Mesendoderm (in vitro differentiated cells): ENCODE measurements at regions not wholly inside any gene's neighbourhood (a gene's known extent, or its start where the extent isn't known, plus 50 kb on each side); places are given as distances from the start of the nearest gene placed in this dataset.

Source experiments
- DNase-seq: peaks from one replicate; pipeline ENCODE4 v3.0.0; 2013
- H2AK5ac ChIP-seq: 2 replicates; pipeline ENCODE4 v1.6.1; 2013; ENCODE audit warnings: low read length, inconsistent platforms
- H2BK120ac ChIP-seq: 2 replicates; pipeline ENCODE4 v1.6.1; 2013; ENCODE audit warnings: low read depth, mild to moderate bottlenecking, low read length, moderate library complexity, mixed read lengths
- H2BK15ac ChIP-seq: replicated peaks from 2 replicates; pipeline ENCODE4 v1.6.1; 2013; ENCODE audit warnings: low read depth, mild to moderate bottlenecking, moderate library complexity
- H2BK5ac ChIP-seq: 2 replicates; pipeline ENCODE4 v1.6.1; 2013; ENCODE audit warnings: low read length, inconsistent platforms
- H3K18ac ChIP-seq: 2 replicates; pipeline ENCODE4 v1.6.1; 2013; ENCODE audit warnings: mild to moderate bottlenecking, low read length, mixed read lengths
- H3K23ac ChIP-seq: one replicate; pipeline ENCODE4 v1.6.1; 2013; ENCODE audit warnings: low read length
- H3K27ac ChIP-seq: 2 replicates; pipeline ENCODE4 v1.5.1; 2013; ENCODE audit warnings: low read depth, mild to moderate bottlenecking, inconsistent platforms, low read length, moderate library complexity
- H3K27me3 ChIP-seq: 2 replicates; pipeline ENCODE4 v1.6.1; 2013; ENCODE audit warnings: low read length, control low read depth, mild to moderate bottlenecking, inconsistent platforms; ENCODE audit not compliant: insufficient read depth, poor library complexity
- H3K36me3 ChIP-seq: 2 replicates; pipeline ENCODE4 v1.6.1; 2013; ENCODE audit warnings: low read length, inconsistent platforms; ENCODE audit not compliant: control insufficient read depth, insufficient read depth
- H3K4ac ChIP-seq: one replicate; pipeline ENCODE4 v1.6.1; 2013; ENCODE audit warnings: low read depth, mild to moderate bottlenecking, low read length, moderate library complexity
- H3K4me1 ChIP-seq: 2 replicates; pipeline ENCODE4 v1.6.1; 2013; ENCODE audit warnings: low read depth, low read length, inconsistent platforms; ENCODE audit not compliant: control insufficient read depth
- H3K4me2 ChIP-seq: 2 replicates; pipeline ENCODE4 v1.6.1; 2013; ENCODE audit warnings: low read length
- H3K4me3 ChIP-seq: 2 replicates; pipeline ENCODE4 v1.5.1; 2013; ENCODE audit warnings: mild to moderate bottlenecking, low read length
- H3K56ac ChIP-seq: one replicate; pipeline ENCODE4 v1.6.1; 2013; ENCODE audit warnings: low read length
- H3K79me1 ChIP-seq: 2 replicates; pipeline ENCODE4 v1.6.1; 2013; ENCODE audit warnings: low read length, inconsistent platforms
- H3K79me2 ChIP-seq: 2 replicates; pipeline ENCODE4 v1.6.1; 2013; ENCODE audit warnings: mild to moderate bottlenecking, low read length; ENCODE audit not compliant: control insufficient read depth, insufficient read depth
- H3K9ac ChIP-seq: 2 replicates; pipeline ENCODE4 v1.6.1; 2013; ENCODE audit warnings: low read length, inconsistent platforms
- H4K5ac ChIP-seq: one replicate; pipeline ENCODE4 v1.6.1; 2013; ENCODE audit warnings: low read length
- H4K8ac ChIP-seq: one replicate; pipeline ENCODE4 v1.6.1; 2013; ENCODE audit warnings: low read depth, mild to moderate bottlenecking, control low read depth, low read length, moderate library complexity
- WGBS: extraction: QIAGEN DNeasy Blood & Tissue Kit; methylation state at CpG from one replicate; pipeline ENCODE4 v1.1.7; 2013; ENCODE audit warnings: low lambda C conversion rate, missing lambda C conversion rate; ENCODE audit not compliant: insufficient coverage; ENCODE audit errors: extremely low coverage; 5-methylcytosine and 5-hydroxymethylcytosine counted together

DNA sequence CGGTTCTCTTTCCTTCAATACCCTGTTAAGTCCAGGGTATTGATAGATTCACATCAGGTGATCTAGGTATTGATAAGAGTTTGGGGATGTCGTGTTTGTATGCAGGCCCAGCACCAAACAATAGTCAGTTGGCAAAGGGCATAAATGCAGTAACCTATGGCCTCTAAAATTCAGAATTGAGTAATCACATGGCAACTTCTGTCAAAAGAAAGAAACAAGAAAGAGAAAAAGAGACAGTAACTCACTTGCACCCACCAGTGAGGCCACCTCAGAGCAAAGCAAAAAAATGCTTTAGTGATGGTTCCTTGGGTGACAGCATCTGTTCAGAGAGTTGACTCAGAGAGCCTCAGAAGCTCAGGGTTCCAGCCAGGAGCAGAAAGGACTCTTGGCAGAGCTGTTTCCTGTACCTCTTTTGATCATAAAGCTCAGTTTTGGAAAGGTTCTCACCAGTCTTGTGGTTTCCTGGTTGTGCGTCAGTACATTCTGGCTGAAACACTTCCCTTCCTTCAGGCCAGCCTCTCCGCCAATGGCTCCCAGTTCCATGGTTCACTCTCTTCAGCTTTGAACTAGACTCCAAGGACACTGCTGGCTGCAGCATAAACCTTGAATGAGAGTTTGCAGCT is 70.1 kb upstream of the GORAB start:
- no peak overlapping the region for H3K56ac ChIP-seq
- DNase-seq = no peak

GRCh38 chr1:170470121-170470520 is 61.8 kb upstream of the GORAB start:
- no peaks in the 10 kb centered on the region for H3K36me3 ChIP-seq
- H4K5ac ChIP-seq = no peak overlapping the region
- H2BK15ac ChIP-seq = no peak overlapping the region
- DNase-seq = no peak
- H3K9ac ChIP-seq = no peak overlapping the region
- no peaks in the 10 kb centered on the region for H3K79me2 ChIP-seq
- no peak overlapping the region for H2AK5ac ChIP-seq
- H3K27me3 ChIP-seq = no peaks in the 10 kb centered on the region
- H3K4ac ChIP-seq = no peak overlapping the region
- no peak overlapping the region for H3K18ac ChIP-seq
- no peak overlapping the region for H3K4me3 ChIP-seq
- no peak overlapping the region for H3K23ac ChIP-seq
- no peak overlapping the region for H2BK5ac ChIP-seq
- no peak overlapping the region for H3K4me2 ChIP-seq
- H3K4me1 ChIP-seq = no peaks in the 10 kb centered on the region
- H4K8ac ChIP-seq = no peak overlapping the region
- no CpG with 5 or more reads among the region's 1 CpG for WGBS
- H3K27ac ChIP-seq = no peak overlapping the region
- no peaks in the 10 kb centered on the region for H3K79me1 ChIP-seq
- H2BK120ac ChIP-seq = no peak overlapping the region
- no peak overlapping the region for H3K56ac ChIP-seq

More for the DNA sequence above, 70.1 kb upstream of the GORAB start:
- H3K4ac ChIP-seq = no peak overlapping the region
- H3K27ac ChIP-seq = no peak overlapping the region
- WGBS = no CpG with 5 or more reads among the region's 4 CpGs
- no peaks in the 10 kb centered on the region for H3K36me3 ChIP-seq
- no peak overlapping the region for H2AK5ac ChIP-seq
- no peak overlapping the region for H4K8ac ChIP-seq
- H2BK5ac ChIP-seq = no peak overlapping the region
- no peak overlapping the region for H3K9ac ChIP-seq
- H3K27me3 ChIP-seq = no peaks in the 10 kb centered on the region
- no peaks in the 10 kb centered on the region for H3K79me2 ChIP-seq
- no peak overlapping the region for H3K4me2 ChIP-seq
- no peak overlapping the region for H4K5ac ChIP-seq
- H3K79me1 ChIP-seq = no peaks in the 10 kb centered on the region
- H2BK120ac ChIP-seq = no peak overlapping the region
- H3K4me1 ChIP-seq = no peaks in the 10 kb centered on the region
- H2BK15ac ChIP-seq = no peak overlapping the region
- no peak overlapping the region for H3K4me3 ChIP-seq
- H3K23ac ChIP-seq = no peak overlapping the region
- H3K18ac ChIP-seq = no peak overlapping the region

DNA sequence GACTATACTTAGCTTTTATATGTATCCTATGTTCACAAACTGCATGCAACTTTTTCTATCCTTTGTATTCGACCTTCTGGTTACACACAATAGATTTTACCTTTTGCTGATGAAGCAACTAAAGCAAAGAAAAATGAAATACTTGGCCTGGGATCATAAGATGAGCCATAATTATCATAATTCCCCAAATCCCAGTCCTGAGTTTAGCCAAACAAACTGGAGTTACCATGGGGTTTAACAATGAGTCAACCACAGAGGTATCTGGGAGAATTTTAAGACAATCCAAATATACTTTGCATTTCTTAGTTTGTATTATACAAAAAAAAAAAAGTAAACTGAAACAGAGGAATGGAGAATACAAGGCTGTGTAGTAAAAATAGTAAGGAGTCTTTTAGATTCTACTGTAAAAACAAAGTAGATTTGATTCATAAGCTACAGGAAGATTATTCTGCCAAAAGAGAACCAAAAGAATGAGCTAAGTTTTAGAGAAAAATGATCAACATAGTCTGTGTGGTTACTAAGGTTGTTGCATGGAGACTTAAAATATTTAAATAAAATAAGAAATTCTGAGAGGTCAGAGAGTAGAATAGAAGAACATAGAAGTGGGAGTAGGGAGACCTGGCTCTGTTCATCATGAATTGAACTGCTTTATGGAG is 60.4 kb upstream of the GORAB start:
- no CpG with 5 or more reads among the region's 1 CpG for WGBS
- DNase-seq = no peak
- Histone ChIP-seq H3K79me2 (no peaks in the 10 kb centered on the region), H3K18ac (no peak overlapping the region), H3K36me3 (no peaks in the 10 kb centered on the region), H2AK5ac (no peak overlapping the region), H3K9ac (no peak overlapping the region), H3K4me3 (no peak overlapping the region), H3K27ac (no peak overlapping the region), H3K23ac (no peak overlapping the region), H2BK120ac (no peak overlapping the region), H4K5ac (no peak overlapping the region), H3K4me2 (no peak overlapping the region), H3K4ac (no peak overlapping the region), H3K4me1 (no peaks in the 10 kb centered on the region), H3K27me3 (no peaks in the 10 kb centered on the region), H4K8ac (no peak overlapping the region), H2BK5ac (no peak overlapping the region), H3K79me1 (no peaks in the 10 kb centered on the region), H3K56ac (no peak overlapping the region), H2BK15ac (no peak overlapping the region)

DNA sequence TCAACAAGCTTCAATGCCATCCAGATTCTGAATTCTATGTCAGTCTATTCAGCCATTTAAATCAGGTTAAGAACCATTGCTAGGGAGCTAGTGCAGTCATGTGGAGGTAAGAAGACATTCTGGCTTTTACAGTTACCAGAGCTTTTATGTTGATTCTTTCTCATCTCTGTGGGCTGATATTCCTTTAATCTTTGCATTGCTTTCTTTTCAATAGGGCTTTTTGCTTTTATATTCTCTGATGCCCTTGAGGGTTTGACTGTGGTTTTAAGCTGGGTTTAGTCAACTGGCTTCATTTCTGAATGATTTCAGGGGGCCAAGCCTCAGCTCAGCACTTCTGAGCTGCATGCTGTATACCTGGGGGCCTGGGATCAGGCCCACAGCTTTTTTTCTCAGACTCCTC is 51.0 kb upstream of the GORAB start:
- Histone ChIP-seq H3K56ac (no peak overlapping the region), H3K4me3 (no peak overlapping the region), H3K36me3 (no peaks in the 10 kb centered on the region), H2BK5ac (no peak overlapping the region), H3K4me1 (no peaks in the 10 kb centered on the region), H3K4me2 (no peak overlapping the region), H3K27me3 (no peaks in the 10 kb centered on the region), H3K23ac (no peak overlapping the region), H4K8ac (no peak overlapping the region), H3K4ac (no peak overlapping the region), H3K27ac (no peak overlapping the region), H2AK5ac (no peak overlapping the region), H3K18ac (no peak overlapping the region), H3K79me2 (no peaks in the 10 kb centered on the region), H2BK120ac (no peak overlapping the region), H4K5ac (no peak overlapping the region), H3K79me1 (no peaks in the 10 kb centered on the region), H2BK15ac (no peak overlapping the region), H3K9ac (no peak overlapping the region)
- DNase-seq = no peak
